CD4-positive, alpha-beta T cell treated with Interleukin-12 subunit alpha and Interleukin-12 subunit beta, for 1 hour (primary cell): ENCODE measurements at regions not wholly inside any gene's neighbourhood (a gene's known extent, or its start where the extent isn't known, plus 50 kb on each side); places are given as distances from the start of the nearest gene placed in this dataset.

Experiments used
- DNase-seq: peaks from one replicate; pipeline ENCODE4 v3.0.0-alpha.2; 2020

GRCh38 chr2:42886921-42887320 is 94.5 kb upstream of the HAAO start:
- DNase-seq: no peak

GRCh38 chr2:42882756-42883155 is 90.4 kb upstream of the HAAO start:
- DNase-seq: no peak

GRCh38 chr2:42881732-42882131 is 89.3 kb upstream of the HAAO start:
- no peak for DNase-seq

- no peak for DNase-seq
These were observed 88.6 kb upstream of the HAAO start for GRCh38 chr2:42880738-42881690.

GRCh38 chr2:42879913-42880737 is 87.7 kb upstream of the HAAO start:
- no peak for DNase-seq

GRCh38 chr2:42879121-42879705 is 86.8 kb upstream of the HAAO start:
- DNase-seq: no peak

- no peak for DNase-seq
These were observed 86.2 kb upstream of the HAAO start for GRCh38 chr2:42878581-42878980.

- DNase-seq: no peak
These were observed 85.6 kb upstream of the HAAO start for GRCh38 chr2:42877936-42878335.

- no peak for DNase-seq
These were observed 85.1 kb upstream of the HAAO start for GRCh38 chr2:42877511-42877910.

- DNase-seq: no peak
These were observed 84.0 kb upstream of the HAAO start for GRCh38 chr2:42876326-42876751.

- no peak for DNase-seq
These were observed 83.5 kb upstream of the HAAO start for GRCh38 chr2:42875880-42876279.

- no peak for DNase-seq
These were observed 82.8 kb upstream of the HAAO start for GRCh38 chr2:42874949-42875801.

GRCh38 chr2:42872721-42873120 is 80.3 kb upstream of the HAAO start:
- DNase-seq: no peak

GRCh38 chr2:42871372-42871771 is 79.0 kb upstream of the HAAO start:
- DNase-seq: no peak

- DNase-seq: no peak
These were observed 76.5 kb upstream of the HAAO start for GRCh38 chr2:42868874-42869273.

GRCh38 chr2:42868096-42868495 is 75.7 kb upstream of the HAAO start:
- DNase-seq: no peak

- DNase-seq: no peak
These were observed 75.0 kb upstream of the HAAO start for GRCh38 chr2:42867093-42868065.

- no peak for DNase-seq
These were observed 73.8 kb upstream of the HAAO start for GRCh38 chr2:42865884-42866881.

- no peak for DNase-seq
These were observed 72.4 kb upstream of the HAAO start for GRCh38 chr2:42864641-42865280.
